Upper lobe of left lung (tissue), 6 donors: ENCODE measurements at regions not wholly inside any gene's neighbourhood (a gene's known extent, or its start where the extent isn't known, plus 50 kb on each side); places are given as distances from the start of the nearest gene placed in this dataset.

Experiments used
- ATAC-seq, 2 donors: fragments of 200-7000 bp; cut with Tn5 transposase; one replicate each; pipeline ENCODE4 v1.9.1; 2022; ENCODE audit warnings: mild to moderate bottlenecking in 2 of 2, moderate library complexity in 2 of 2; ENCODE audit not compliant: low FRiP score in 2 of 2
- DNase-seq, 2 donors: peaks; one replicate each; pipeline ENCODE4 v3.0.0-alpha.2; 2019 to 2020
- H3K27ac ChIP-seq, 4 donors: fragments of 200-600 bp; sonication (generic); one replicate each; pipeline ENCODE4 v1.5.1; 2016 to 2019
- H3K27me3 ChIP-seq, 4 donors: fragments of 200-600 bp; sonication (generic); one replicate each; pipeline ENCODE4 v1.5.1; 2017 to 2019
- H3K36me3 ChIP-seq, 4 donors: fragments of 200-600 bp; sonication (generic); one replicate each; pipeline ENCODE4 v1.5.1; 2016 to 2019
- H3K4me1 ChIP-seq, 4 donors: fragments of 200-600 bp; sonication (generic); one replicate each; pipeline ENCODE4 v1.5.1; 2018 to 2019
- H3K4me3 ChIP-seq, 4 donors: fragments of 200-600 bp; sonication (generic); one replicate each; pipeline ENCODE4 v1.5.1; 2017 to 2019; ENCODE audit warnings: mild to moderate bottlenecking in 2 of 4, moderate library complexity in 1 of 4
- H3K9me3 ChIP-seq, 4 donors: fragments of 200-600 bp; sonication (generic); one replicate each; pipeline ENCODE4 v1.5.1; 2018 to 2019
- EP300 ChIP-seq, 4 donors: sonication (generic); formaldehyde crosslinking; IDR thresholded peaks; one replicate each; pipeline ENCODE4 v1.5.1; 2017; ENCODE audit warnings: antibody characterized with exemption in 4 of 4, control low read depth in 2 of 4
- POLR2A ChIP-seq, 4 donors: fragments of 450-650 bp; IDR thresholded peaks; one replicate each; pipeline ENCODE4 v1.5.1; 2016 to 2017; ENCODE audit warnings: antibody characterized with exemption in 4 of 4, mild to moderate bottlenecking in 2 of 4
- POLR2AphosphoS5 ChIP-seq, 2 donors: sonication (generic); formaldehyde crosslinking; IDR thresholded peaks; one replicate each; pipeline ENCODE4 v1.5.1; 2017; ENCODE audit warnings: antibody characterized with exemption in 2 of 2
- WGBS, 2 donors: methylation state at CpG; one replicate each; pipeline ENCODE4 v1.1.5; 2017 to 2018; 5-methylcytosine and 5-hydroxymethylcytosine counted together
- TF ChIP-seq, protein P1 (sequence below), 6 experiments: fragments of 450-650 bp in 4 of 6; fragments of 200-600 bp in 2 of 6; sonication (generic) in 2 of 6; IDR thresholded peaks; one replicate each; pipeline ENCODE4 v1.5.1; 2016 to 2019; ENCODE audit warnings: antibody characterized with exemption in 6 of 6
- donor health status: DM: no; HTN: no; CAD: no; lungs with moderate emphysema.
- donor health status: DM: no; HTN: yes; CAD: no; lungs with severe emphysema.

DNA sequence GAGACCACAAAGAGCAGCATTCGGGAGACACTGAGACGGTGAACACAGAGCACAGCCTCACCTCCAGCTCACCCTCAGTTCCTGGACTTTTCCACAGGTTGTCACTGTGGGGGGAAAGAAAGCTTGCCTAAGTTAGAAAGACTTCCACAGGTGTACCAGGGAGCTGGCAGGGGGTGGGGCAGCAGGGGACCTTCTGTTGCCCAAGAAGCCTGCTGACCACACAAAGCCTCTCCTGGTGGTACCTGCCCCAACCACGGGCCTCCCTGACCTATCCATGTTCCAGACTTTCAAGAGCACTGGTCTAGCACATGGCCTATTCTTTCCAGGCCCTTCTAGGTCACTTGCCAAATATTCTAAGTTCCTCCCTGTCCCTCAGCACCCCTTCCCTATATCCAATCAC is 550.8 kb downstream of the BNC2 start:
- Histone ChIP-seq H3K9me3 (no peaks in the 10 kb centered on the region), H3K36me3 (no peaks in the 10 kb centered on the region), H3K27me3 (no peaks in the 10 kb centered on the region), H3K4me1 (peaks cover 0 to 8% (median 5%) of the 10 kb centered on the region in 4 donors), H3K4me3 (no peak overlapping the region), H3K27ac (no peak overlapping the region)
- no peak for TF ChIP-seq POLR2AphosphoS5 (IDR thresholded peaks at IDR 0.05)
- TF ChIP-seq, protein P1, sequence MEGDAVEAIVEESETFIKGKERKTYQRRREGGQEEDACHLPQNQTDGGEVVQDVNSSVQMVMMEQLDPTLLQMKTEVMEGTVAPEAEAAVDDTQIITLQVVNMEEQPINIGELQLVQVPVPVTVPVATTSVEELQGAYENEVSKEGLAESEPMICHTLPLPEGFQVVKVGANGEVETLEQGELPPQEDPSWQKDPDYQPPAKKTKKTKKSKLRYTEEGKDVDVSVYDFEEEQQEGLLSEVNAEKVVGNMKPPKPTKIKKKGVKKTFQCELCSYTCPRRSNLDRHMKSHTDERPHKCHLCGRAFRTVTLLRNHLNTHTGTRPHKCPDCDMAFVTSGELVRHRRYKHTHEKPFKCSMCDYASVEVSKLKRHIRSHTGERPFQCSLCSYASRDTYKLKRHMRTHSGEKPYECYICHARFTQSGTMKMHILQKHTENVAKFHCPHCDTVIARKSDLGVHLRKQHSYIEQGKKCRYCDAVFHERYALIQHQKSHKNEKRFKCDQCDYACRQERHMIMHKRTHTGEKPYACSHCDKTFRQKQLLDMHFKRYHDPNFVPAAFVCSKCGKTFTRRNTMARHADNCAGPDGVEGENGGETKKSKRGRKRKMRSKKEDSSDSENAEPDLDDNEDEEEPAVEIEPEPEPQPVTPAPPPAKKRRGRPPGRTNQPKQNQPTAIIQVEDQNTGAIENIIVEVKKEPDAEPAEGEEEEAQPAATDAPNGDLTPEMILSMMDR (IDR thresholded peaks at IDR 0.05): no peak
- TF ChIP-seq POLR2A (IDR thresholded peaks at IDR 0.05): no peak
- no peak for DNase-seq
- WGBS, 2 donors: 80 to 97% methylated on average over 3 of the region's 3 CpGs
- ATAC-seq: no peak

DNA sequence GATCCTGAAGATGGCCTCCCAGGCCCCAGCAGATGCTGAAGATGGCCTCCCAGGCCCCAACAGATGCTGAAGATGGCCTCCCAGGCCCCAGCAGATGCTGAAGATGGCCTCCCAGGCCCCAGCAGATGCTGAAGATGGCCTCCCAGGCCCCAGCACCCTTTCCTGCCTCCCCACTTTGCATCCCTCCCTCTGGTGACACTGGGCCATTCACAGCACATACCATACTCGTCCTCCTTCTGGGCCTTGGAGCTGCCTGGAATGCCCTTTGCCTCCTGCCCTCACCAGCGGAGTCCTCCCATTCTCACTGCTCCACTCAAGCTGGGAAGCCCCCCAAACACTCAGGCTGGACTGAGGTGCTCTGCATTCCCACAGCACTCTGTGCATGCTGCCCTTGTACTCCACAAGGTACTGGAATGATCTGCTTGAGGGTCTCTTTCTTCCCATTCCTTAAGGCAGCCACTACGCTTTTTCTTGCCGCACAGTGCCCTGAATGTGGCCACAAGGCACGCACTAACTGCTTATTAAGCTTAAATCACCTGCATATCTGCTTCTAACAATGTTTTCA is 550.0 kb downstream of the BNC2 start:
- no peak for ATAC-seq
- Histone ChIP-seq H3K4me1 (peaks cover 0 to 8% (median 5%) of the 10 kb centered on the region in 4 donors), H3K27ac (no peak overlapping the region), H3K27me3 (no peaks in the 10 kb centered on the region), H3K36me3 (no peaks in the 10 kb centered on the region), H3K9me3 (no peaks in the 10 kb centered on the region), H3K4me3 (no peak overlapping the region)
- WGBS, 2 donors: 93 to 97% methylated on average over 5 of the region's 5 CpGs
- DNase-seq: peak in 1 of 2 donors; percentile 15
- TF ChIP-seq POLR2AphosphoS5 (IDR thresholded peaks at IDR 0.05) (no peak), EP300 (IDR thresholded peaks at IDR 0.05) (no peak), POLR2A (IDR thresholded peaks at IDR 0.05) (no peak)
- TF ChIP-seq, protein P1 (IDR thresholded peaks at IDR 0.05): no peak

GRCh38 chr9:16321461-16322119 is 548.9 kb downstream of the BNC2 start:
- DNase-seq (peak; percentile 33 to 37), ATAC-seq (peak in 1 of 2 donors; percentile 59)
- Histone ChIP-seq H3K4me3 (no peak overlapping the region), H3K27ac (no peak overlapping the region), H3K36me3 (no peaks in the 10 kb centered on the region), H3K9me3 (no peaks in the 10 kb centered on the region), H3K27me3 (no peaks in the 10 kb centered on the region), H3K4me1 (peaks cover 0 to 7% (median 5%) of the 10 kb centered on the region in 4 donors)
- 70 to 80% methylated on average over 6 to 7 of the region's 7 CpGs for WGBS, 2 donors
- TF ChIP-seq, protein P1 (IDR thresholded peaks at IDR 0.05): no peak
- TF ChIP-seq POLR2AphosphoS5 (IDR thresholded peaks at IDR 0.05) (no peak), POLR2A (IDR thresholded peaks at IDR 0.05) (no peak), EP300 (IDR thresholded peaks at IDR 0.05) (no peak)

DNA sequence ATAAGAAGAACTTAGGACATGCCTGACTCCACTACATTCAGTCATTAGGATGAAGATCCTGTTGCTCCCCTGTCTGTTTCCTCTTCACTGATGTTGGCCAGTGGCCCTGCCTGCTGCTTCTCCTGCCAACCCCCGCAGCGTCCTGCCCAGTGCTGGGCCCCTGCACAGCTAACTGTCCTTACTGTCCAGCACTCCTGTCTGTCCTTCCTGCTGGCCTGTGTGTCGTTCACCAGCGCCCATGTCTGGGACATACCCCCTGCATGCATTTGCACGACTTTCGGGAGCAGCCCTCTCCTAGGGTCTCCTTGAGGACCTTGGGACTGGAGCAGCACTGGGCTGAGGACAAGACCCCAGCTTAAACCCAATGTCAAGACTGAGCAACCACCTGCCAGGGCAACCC is 547.6 kb downstream of the BNC2 start:
- Histone ChIP-seq H3K27ac (no peak overlapping the region), H3K36me3 (no peaks in the 10 kb centered on the region), H3K4me1 (peaks cover 0 to 5% (median 2%) of the 10 kb centered on the region in 4 donors), H3K4me3 (no peak overlapping the region), H3K27me3 (no peaks in the 10 kb centered on the region), H3K9me3 (no peaks in the 10 kb centered on the region)
- DNase-seq (peak in 1 of 2 donors; percentile 62), ATAC-seq (no peak)
- TF ChIP-seq POLR2AphosphoS5 (IDR thresholded peaks at IDR 0.05) (no peak), EP300 (IDR thresholded peaks at IDR 0.05) (no peak), POLR2A (IDR thresholded peaks at IDR 0.05) (no peak)
- TF ChIP-seq, protein P1 (IDR thresholded peaks at IDR 0.05): no peak
- 71 to 75% methylated on average over 5 to 6 of the region's 6 CpGs for WGBS, 2 donors

GRCh38 chr9:16325966-16326365 is 544.5 kb downstream of the BNC2 start:
- DNase-seq: no peak
- no peak for TF ChIP-seq POLR2A (IDR thresholded peaks at IDR 0.05)
- no peak for TF ChIP-seq EP300 (IDR thresholded peaks at IDR 0.05)
- TF ChIP-seq, protein P1 (IDR thresholded peaks at IDR 0.05): no peak
- no peak for TF ChIP-seq POLR2AphosphoS5 (IDR thresholded peaks at IDR 0.05)
- Histone ChIP-seq H3K4me1 (peaks cover 0 to 5% (median 2%) of the 10 kb centered on the region in 4 donors), H3K27me3 (no peaks in the 10 kb centered on the region), H3K9me3 (no peaks in the 10 kb centered on the region), H3K27ac (no peak overlapping the region), H3K4me3 (no peak overlapping the region), H3K36me3 (no peaks in the 10 kb centered on the region)
- WGBS, 2 donors: 85 to 93% methylated on average over 5 to 6 of the region's 6 CpGs
- no peak for ATAC-seq
